ENCODE measurements at regions not wholly inside any gene's neighbourhood (a gene's known extent, or its start where the extent isn't known, plus 50 kb on each side); places are given as distances from the start of the nearest gene placed in this dataset.
"Not testable (repeated sequence)": the region's sequence is repeated elsewhere in the genome, so short reads cannot be mapped to it uniquely, and the experiment has no call there.

DNA sequence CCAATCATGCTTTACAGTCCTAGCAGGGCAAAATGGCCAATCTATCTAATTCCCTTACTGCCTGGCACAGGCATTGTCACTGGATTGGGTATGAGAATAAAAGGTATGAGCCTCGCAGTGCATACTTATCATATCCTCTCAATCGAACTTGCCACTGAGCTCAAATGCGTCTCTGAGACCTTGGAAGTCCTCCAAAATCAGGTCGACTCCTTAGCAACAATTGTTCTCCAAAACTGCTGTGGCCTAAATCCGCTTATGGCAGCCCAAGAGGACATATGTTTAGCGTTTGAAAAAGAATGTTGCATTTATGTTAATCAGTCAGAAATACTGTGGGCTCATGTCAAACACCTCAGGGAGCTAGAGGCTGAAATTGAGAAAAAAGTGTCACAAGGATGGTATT lies 69.7 kb downstream of the SPIN4 start:
- peaks cover 3% of the 10 kb centered on the region for H3K27me3 Mint-ChIP-seq (ENCODE audit: unreplicated experiment)
- no peak overlapping the region for H3K4me3 Mint-ChIP-seq (ENCODE audit: unreplicated experiment)
- TF ChIP-seq, protein P1, sequence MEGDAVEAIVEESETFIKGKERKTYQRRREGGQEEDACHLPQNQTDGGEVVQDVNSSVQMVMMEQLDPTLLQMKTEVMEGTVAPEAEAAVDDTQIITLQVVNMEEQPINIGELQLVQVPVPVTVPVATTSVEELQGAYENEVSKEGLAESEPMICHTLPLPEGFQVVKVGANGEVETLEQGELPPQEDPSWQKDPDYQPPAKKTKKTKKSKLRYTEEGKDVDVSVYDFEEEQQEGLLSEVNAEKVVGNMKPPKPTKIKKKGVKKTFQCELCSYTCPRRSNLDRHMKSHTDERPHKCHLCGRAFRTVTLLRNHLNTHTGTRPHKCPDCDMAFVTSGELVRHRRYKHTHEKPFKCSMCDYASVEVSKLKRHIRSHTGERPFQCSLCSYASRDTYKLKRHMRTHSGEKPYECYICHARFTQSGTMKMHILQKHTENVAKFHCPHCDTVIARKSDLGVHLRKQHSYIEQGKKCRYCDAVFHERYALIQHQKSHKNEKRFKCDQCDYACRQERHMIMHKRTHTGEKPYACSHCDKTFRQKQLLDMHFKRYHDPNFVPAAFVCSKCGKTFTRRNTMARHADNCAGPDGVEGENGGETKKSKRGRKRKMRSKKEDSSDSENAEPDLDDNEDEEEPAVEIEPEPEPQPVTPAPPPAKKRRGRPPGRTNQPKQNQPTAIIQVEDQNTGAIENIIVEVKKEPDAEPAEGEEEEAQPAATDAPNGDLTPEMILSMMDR (IDR thresholded peaks at IDR 0.05; ENCODE audit: unreplicated experiment) = no peak
- H3K9me3 Mint-ChIP-seq (ENCODE audit: unreplicated experiment) = peaks cover 6% of the 10 kb centered on the region
- H3K4me1 Mint-ChIP-seq (ENCODE audit: unreplicated experiment) = no peaks in the 10 kb centered on the region
- H3K27ac Mint-ChIP-seq (ENCODE audit: unreplicated experiment) = no peak overlapping the region
- H3K36me3 Mint-ChIP-seq (ENCODE audit: low read depth, unreplicated experiment) = peaks cover 9% of the 10 kb centered on the region
- no peak for DNase-seq (ENCODE audit: low spot score)

GRCh38 chrX:63277394-63277793 lies 73.7 kb downstream of the SPIN4 start:
- not testable (repeated sequence) for DNase-seq (ENCODE audit: low spot score); H3K4me3 Mint-ChIP-seq (ENCODE audit: unreplicated experiment); H3K27me3 Mint-ChIP-seq (ENCODE audit: unreplicated experiment); H3K36me3 Mint-ChIP-seq (ENCODE audit: low read depth, unreplicated experiment); H3K27ac Mint-ChIP-seq (ENCODE audit: unreplicated experiment); H3K4me1 Mint-ChIP-seq (ENCODE audit: unreplicated experiment); H3K9me3 Mint-ChIP-seq (ENCODE audit: unreplicated experiment)

- Mint-ChIP-seq H3K4me1 (ENCODE audit: unreplicated experiment) (peaks cover 10% of the 10 kb centered on the region), H3K9me3 (ENCODE audit: unreplicated experiment) (no peaks in the 10 kb centered on the region), H3K36me3 (ENCODE audit: low read depth, unreplicated experiment) (peaks cover 5% of the 10 kb centered on the region), H3K27me3 (ENCODE audit: unreplicated experiment) (no peaks in the 10 kb centered on the region), H3K27ac (ENCODE audit: unreplicated experiment) (no peak overlapping the region), H3K4me3 (ENCODE audit: unreplicated experiment) (no peak overlapping the region)
- TF ChIP-seq, protein P1 (IDR thresholded peaks at IDR 0.05; ENCODE audit: unreplicated experiment) = peak; percentile 41
- peak; percentile 51 for DNase-seq (ENCODE audit: low spot score)
Measured at GRCh38 chrX:63275127-63275526, 76.0 kb downstream of the SPIN4 start.

DNA sequence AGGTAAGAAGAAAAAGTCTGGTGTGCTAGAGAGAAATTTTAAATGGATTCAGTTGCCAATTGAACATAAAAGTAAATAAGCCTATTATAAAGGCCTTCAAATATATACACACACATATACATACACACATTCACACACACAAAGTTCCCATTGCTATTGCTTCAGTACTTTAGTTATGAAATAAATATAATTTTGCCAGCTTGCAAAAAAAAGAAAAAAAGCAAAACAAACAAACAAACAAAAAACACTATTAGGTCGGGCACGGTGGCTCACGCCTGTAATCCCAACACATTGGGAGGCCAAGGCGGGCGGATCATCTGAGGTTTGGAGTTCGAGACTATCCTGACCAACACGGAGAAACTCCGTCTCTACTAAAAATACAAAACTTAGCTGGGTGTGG lies 80.3 kb downstream of the SPIN4 start:
- peaks cover 8% of the 10 kb centered on the region for H3K4me1 Mint-ChIP-seq (ENCODE audit: unreplicated experiment)
- peaks cover 5% of the 10 kb centered on the region for H3K36me3 Mint-ChIP-seq (ENCODE audit: low read depth, unreplicated experiment)
- no peak overlapping the region for H3K4me3 Mint-ChIP-seq (ENCODE audit: unreplicated experiment)
- H3K27ac Mint-ChIP-seq (ENCODE audit: unreplicated experiment) = no peak overlapping the region
- TF ChIP-seq, protein P1 (IDR thresholded peaks at IDR 0.05; ENCODE audit: unreplicated experiment) = no peak
- DNase-seq (ENCODE audit: low spot score) = no peak
- peaks cover 2% of the 10 kb centered on the region for H3K27me3 Mint-ChIP-seq (ENCODE audit: unreplicated experiment)
- no peaks in the 10 kb centered on the region for H3K9me3 Mint-ChIP-seq (ENCODE audit: unreplicated experiment)

DNA sequence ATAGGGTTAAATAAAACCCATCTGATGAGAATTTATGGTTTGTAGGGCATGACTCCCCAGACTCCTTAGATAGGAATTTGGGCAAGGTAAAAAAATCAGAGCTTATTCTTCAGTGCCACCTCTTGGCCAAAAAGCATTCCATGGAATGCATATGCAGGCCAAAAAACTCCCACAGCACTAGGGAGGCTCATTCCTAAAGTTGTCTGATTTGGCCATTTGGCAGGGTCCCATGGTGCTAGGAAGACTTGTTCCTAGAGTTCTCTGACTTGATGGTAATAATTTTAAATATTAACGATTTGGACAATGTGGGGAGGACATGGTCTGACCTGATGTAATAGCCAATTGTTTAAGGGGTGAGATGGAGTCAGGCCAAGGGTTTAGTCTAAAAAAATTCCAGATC lies 93.0 kb downstream of the SPIN4 start:
- Mint-ChIP-seq H3K4me1 (ENCODE audit: unreplicated experiment) (no peaks in the 10 kb centered on the region), H3K27me3 (ENCODE audit: unreplicated experiment) (no peaks in the 10 kb centered on the region), H3K36me3 (ENCODE audit: low read depth, unreplicated experiment) (no peaks in the 10 kb centered on the region), H3K9me3 (ENCODE audit: unreplicated experiment) (no peaks in the 10 kb centered on the region), H3K27ac (ENCODE audit: unreplicated experiment) (no peak overlapping the region), H3K4me3 (ENCODE audit: unreplicated experiment) (no peak overlapping the region)
- TF ChIP-seq, protein P1 (IDR thresholded peaks at IDR 0.05; ENCODE audit: unreplicated experiment) = no peak
- no peak for DNase-seq (ENCODE audit: low spot score)
